ENCODE measurements at regions not wholly inside any gene's neighbourhood (a gene's known extent, or its start where the extent isn't known, plus 50 kb on each side); places are given as distances from the start of the nearest gene placed in this dataset.

DNA sequence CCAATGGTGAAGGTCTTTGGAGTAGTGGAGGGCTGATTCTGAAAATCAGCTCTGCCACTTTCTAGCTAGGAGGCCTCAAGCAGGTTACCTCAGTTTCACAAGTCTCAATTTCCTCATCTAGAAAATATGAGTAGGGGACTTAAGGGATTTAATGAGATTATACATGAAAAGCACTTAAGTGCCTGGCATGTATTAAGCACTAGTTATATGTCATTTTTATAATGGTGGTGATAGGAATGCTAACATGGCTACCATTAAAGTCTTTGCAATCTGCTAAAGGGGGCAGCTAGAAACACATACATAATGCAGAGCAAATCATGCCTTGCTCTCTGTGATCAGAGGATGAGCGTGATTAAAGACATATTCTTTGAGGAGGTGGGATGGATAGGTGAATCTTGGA is 640.9 kb upstream of the ZEB2 start:
- no peak for DNase-seq (ENCODE audit: low read depth, low spot score)

DNA sequence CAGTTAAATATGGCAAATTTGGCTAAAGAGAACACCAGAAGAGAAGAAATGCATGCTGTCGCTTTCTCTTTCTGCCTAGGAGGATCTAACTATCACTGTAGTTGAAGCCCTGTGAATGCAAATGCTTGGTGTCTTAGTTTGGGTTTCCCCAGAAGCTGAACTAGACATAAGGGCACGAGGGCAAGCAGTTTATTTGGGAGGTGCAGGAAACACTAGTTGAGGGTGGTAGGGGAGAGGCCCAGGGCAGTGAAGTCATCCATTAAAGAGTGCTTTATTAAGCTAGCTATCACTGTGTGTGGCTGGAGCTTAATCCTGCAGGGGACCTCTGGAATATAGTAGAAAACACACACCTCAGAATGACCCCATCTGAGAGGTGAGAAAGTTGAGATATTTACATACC is 639.8 kb upstream of the ZEB2 start:
- DNase-seq (ENCODE audit: low read depth, low spot score) = no peak

DNA sequence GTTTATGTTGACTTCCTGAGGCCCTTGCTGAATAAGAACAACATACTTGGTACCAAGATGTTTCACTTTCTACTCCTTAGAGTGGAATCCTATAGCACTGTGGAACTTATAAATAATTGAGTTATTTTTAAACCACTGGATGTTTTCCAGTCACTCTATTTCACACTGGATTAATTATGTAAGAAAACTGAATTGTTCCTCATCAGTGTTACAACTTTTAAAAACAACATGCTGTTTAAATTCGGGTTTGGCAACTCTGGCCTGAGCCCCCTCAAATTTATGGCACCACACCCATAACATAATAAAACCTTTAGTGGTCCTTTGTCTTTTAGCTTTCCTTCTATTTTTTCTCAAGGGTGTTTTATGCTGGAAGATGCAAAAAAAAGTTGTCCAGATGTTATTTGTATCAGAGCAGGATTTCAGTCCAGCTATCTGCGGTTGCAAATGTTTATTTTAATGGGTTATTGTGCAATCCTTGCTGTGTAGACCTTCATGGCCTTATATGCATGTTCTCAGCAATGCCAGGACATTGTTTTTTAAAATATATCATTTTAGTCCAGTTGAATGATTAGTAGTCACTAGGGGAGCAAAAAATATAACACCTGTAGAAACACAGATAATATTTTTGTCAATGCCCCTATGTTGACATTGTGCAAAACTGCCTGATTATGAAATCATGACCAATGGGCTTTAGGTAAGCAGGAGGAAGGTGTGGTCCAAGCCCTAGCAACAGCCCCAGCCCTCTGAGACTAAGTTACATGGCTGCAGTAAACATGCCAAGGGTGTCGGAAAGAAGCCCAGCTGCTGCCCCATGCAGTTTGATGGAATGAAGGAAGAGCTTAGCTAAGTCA is 638.0 kb upstream of the ZEB2 start:
- no peak for DNase-seq (ENCODE audit: low read depth, low spot score)

DNA sequence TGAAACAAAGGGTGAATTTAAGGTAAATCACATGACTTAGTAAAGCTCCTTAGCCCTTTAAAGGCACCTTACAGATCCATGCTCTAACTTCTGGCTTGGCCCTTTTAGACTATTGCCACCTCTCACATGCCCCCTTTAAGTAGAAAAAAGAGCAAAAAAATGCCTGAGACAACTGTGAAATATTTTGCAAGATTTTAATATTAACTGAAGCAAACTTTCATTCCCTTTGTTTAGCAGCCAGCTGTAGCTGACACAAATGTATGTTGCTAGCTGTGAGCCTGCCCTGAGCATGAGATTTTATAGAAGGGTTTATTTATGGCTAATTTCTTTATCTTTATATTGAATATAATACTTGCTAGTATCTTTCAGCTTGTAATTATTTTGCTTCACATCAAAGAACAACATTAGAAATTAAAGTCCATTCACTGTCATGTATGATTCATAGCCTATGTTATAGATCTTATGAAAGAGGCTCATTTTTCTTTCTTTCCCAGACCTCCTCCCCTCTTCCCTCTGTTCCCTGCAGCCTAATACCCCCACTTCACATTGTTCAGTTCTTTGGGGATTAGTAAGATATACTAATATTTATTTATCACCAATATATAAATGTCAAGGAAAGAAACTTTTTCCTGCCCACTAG is 637.2 kb upstream of the ZEB2 start:
- DNase-seq (ENCODE audit: low read depth, low spot score) = no peak

DNA sequence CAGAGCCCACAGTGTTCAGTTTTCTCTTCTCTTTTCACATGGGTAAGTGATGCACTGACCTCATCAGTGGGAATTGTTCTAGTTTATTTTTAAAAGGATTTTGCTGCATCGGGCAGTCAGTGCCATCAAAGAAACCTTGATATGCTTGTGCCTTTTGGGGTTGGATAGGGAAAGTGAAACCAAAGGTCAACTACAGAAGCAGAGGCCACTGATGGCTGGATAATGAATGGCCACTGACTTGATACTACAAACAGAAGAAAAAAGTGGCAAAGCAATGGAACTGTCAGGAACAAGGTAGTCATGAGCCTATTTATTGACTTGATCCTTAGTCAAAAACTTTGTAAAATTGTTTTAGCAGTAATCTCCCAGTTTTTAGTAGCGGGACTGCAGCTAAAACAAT is 636.3 kb upstream of the ZEB2 start:
- DNase-seq (ENCODE audit: low read depth, low spot score) = no peak

DNA sequence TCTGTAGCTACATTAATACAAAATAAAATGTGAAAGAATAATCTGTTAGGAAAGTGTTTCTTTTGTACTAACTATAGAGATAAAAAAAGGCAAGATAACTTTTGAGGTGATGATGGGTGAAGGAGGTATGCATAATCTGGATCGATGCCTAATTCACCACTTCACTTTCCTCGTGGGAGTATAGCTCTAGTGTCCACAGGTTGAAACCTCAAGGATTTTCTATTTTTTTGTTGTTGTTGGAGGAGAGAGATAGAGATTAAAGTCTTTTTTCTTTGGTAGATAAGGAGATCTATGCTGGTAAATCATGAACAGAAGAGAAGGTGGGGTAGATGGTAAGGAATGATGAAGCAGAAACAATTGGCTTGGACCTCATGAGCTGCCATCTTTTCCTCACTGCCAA is 635.3 kb upstream of the ZEB2 start:
- DNase-seq (ENCODE audit: low read depth, low spot score) = no peak

DNA sequence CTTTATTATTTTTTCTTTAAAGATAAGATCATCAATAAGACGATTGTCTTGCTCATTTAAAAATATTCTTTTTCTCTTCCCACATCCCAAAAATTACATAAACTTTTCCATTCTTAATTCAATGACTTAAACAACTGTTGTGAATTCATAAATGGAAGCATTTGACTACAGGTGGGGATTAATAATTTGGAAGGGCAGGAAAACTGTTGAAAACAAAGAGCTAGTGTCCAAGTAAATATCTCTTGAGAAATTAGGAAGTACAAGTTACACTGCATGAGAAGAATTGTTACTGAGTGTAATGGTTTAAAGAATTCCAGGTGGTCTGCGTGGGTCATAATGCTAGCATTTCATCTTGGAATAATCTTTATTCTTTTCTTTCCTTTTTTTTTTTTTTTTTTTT is 634.8 kb upstream of the ZEB2 start:
- DNase-seq (ENCODE audit: low read depth, low spot score) = no peak

DNA sequence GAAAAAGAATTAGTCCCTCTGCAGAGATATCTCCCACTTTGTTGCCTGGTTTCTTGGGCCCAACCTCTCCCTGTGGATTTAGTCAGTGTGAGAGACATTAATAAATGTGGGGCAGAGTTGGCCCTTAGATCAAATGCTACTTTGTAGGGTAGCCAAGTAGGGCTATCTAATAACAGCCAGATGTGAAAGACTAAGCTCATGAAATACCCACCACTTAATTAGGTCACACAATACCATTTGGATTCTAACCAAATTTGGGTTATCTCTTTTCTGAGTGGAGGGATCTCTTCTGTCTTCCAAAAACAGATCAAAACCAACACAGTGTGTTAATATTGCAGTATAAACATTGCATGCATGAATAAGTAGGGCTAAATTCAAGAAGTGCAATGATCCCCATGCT is 626.8 kb upstream of the ZEB2 start:
- DNase-seq (ENCODE audit: low read depth, low spot score) = no peak

DNA sequence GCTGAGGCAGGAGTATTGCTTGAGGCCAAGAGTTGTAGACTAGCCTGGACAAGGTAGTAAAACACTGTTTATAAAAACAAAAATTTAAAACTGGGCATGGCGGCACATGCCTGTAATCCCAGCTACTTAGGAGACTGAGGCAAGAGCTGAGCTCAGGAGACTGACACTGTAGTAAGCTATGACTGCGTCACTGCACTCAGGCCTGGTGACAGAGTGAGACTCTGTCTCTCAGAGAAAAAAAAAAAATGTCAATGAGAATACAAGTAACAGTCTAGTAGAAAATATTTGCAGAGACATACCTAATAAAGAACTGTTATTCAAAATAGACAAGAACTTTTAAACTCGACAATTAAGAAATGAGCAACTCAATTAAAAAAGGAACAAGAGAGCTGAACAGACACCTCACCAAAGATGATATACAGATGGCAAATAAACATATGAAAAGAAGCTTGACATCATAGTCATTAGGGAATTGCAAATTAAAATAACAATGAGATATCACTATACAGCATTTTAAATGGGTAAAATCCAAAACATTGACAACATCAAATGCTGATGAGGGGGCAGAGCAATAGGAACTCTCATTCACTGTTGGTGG is 624.3 kb upstream of the ZEB2 start:
- no peak for DNase-seq (ENCODE audit: low read depth, low spot score)

DNA sequence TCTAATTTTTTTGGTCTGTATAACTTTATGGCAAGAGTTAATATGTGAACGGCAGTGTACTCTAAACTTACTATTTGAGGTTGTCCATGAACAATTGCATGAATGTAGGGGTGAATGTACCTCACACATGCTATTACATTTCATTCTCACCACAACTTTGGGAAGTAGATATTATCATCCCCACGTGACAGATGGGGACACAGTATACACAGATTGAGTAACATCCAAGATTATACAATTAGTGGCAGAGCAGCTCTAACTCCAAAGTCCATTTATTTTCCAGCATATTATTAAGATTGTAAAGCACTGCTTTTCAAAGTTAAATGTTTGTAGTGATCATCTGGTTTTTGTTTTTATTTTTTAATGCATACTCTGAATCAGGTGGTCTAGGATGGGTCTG is 622.1 kb upstream of the ZEB2 start:
- no peak for DNase-seq (ENCODE audit: low read depth, low spot score)

DNA sequence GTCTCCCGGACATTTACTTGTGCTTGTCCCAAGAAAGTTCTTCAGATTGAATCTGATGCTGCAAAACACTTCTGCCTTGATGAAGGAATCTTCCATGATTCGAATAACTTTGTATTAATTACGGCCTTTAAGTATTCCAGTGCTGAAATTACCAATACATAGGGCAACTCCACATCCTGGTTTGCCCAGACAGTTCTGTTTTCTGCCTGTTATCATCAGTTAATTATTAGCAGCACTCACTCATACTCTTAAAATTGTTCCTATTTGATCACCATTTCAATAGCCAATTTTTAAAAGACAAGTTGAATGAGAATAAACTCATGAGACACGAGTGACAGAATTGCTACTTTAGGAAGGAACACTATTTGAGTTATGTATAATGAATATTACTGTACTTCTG is 620.7 kb upstream of the ZEB2 start:
- DNase-seq (ENCODE audit: low read depth, low spot score) = no peak

DNA sequence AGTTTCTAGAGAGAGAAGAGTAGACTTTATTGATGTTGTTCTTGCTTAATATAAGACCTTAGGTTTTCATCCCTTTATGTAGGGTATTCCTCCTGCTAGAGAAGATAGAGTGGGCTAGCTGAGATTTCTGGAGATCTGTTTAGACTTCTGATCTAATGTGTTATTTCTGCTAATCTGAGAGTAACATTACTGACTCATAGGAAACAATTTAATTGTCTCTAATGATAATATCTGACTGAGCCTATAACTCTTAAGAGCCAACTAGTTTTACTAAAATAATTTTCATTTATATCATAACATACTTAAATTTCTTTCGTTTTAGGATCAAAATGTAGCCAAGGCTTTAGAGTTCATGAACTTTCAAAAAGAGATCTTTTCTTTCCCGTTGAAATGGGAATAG is 618.7 kb upstream of the ZEB2 start:
- no peak for DNase-seq (ENCODE audit: low read depth, low spot score)

DNA sequence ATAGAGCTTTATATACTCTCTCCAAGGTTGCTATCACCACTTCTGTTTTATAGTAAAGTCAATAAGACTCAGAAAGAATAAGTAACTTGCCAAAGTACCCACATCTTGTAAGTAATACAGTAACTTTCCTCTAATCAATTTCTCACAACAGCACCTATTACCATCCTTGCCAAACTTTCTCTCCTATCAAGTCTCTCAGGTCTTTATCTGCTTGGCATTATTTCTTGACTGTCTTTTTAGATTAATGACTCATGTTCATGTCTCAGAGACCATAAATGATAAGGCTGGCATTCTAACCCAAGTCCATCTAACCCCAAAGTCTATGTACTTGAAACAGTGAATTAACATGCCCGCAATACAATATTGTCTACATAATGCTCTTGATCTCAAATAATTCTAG is 618.0 kb upstream of the ZEB2 start:
- DNase-seq (ENCODE audit: low read depth, low spot score) = no peak

DNA sequence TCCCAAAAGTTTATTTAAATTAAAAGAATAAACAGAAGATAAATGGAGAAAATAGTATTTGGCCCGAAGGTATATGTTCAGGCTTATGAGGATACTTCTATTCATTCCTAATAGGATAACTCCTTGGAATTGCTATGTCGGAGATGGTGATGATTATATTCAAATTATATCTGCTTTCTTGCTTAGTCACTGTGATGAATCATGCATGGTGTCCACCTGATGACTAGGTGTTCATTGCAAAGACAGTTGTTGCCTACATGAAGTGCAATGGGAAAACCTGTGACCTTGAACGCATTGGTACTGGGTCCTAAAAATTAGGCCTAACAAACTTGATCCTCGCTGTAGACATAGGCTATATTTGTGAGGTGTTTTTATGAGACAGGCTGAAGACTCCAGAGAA is 617.3 kb upstream of the ZEB2 start:
- no peak for DNase-seq (ENCODE audit: low read depth, low spot score)

DNA sequence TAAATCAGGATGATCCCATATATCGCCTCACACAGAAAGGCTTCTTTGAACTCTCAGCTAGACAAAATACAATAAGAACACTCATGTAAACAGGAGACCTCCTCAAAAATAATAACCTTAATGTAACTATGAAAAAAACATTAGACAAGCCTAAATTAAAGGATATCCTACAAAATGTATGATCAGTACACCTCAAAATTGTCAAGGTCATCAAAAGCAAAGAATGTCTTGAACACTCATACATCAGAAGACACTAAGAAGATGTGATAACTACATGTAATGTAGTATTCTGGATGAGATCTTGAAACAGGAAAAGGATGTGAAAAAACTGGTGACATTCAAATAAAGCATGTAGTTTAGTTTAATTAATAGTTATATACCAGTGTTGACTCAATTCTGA is 616.8 kb upstream of the ZEB2 start:
- no peak for DNase-seq (ENCODE audit: low read depth, low spot score)

DNA sequence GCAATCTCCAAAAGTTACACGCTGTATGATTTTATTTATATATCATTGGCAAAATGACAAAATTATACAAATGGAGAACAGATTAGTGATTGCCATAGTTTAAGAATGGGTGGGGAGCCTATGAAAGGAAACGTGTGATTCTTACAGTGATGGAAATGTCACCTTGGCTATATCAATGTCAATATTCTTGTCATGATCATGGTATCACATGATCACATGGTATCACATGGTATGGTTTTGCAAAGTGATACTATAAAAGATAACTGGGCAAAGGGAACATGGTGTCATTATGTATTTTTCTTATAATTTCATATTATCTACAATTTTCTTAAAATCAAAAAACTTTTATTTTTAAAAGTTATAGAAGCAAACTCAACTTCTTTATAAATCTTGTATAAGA is 606.2 kb upstream of the ZEB2 start:
- no peak for DNase-seq (ENCODE audit: low read depth, low spot score)

DNA sequence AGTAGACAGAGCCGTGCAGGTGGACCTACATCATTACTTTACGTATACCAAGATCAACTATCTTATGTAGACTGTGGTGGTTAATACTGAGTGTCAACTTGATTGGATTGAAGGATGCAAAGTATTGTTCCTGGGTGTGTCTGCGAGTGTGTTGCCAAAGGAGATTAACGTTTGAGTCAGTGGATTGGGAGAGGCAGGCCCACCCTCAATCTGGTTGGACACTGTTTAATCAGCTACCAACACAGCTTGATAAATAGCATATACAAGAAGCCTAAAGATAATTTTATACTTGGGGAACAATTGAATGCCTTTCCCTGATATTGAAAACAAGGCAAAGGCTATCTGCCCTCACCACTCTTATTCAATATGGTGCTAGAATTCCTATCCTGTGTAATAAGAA is 604.2 kb upstream of the ZEB2 start:
- DNase-seq (ENCODE audit: low read depth, low spot score) = no peak

DNA sequence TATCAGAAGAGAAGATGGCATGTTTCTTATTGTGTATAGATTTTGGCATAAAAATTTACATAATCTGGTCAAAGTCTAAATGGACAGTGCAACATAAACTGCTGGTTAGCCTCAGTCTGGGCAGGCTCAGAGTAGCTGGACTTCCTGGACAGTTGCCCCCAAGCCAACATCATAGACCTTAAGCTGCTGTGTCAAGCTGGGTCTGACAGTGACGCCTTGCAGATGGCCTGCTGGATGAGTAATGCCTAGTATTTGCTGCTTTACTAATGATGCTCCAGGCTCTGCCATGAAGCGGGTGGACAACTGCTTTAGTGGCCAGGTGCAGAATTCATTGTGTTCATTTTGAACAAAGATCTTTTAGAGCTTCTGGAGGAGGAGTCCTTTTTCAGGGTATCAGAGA is 603.7 kb upstream of the ZEB2 start:
- no peak for DNase-seq (ENCODE audit: low read depth, low spot score)

DNA sequence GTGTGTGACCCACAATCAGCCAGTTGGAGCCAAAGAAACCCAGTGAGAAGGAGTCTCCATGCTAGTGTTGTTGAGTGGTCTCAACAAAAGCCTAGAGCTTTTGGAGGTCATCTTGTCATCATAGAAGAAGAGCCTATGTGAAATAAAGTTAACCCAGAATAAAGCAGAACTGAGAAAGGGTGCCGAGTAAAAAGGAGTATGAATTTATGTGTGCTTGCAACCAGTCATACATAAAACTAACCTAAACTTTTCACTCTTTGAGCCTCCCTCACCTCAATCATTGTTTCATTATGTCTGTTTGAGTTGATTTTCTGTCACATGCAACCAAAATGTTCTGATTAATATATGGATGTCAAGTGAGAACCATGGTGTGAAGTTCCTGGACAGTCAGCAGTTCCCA is 599.3 kb upstream of the ZEB2 start:
- DNase-seq (ENCODE audit: low read depth, low spot score) = no peak

DNA sequence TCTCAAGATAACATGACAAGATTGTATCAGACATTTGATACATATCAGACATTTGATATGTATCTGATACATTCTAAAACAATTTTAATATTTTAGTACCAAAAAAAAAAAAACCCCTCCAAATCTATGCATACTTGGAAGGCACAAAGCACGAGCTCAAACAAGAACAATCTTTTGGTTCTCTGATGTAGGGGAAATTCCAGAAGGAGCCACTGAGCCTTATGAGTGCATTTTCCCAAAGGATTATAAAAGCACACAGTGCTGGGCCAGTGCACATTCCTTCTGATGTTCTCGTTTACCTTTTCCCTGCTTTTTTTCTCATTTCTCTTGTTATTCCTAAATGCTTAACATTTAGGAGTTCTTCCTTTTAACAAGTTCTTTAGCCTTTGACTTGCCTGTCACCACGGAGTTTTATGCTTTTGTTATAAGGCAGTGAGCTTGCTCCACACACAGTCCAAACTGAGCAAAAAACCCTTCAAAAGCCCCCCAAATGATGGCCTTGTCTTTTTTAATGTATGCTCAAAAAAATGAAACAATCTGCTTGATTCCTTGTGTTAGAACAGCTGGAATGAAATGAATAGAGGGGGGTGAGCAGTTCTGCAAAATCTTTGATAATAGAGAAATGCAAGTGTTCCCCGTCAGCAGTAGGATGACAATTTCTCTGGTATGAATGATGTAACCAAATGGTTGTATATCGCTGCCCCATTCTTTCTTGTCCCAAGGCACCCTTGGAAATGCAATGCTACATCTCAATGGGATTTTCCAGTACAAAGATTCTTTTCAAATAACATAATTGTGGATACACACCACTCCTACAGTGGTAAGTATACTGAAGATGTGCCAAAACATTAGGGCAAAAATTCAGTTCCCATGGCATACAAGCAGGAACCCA is 597.2 kb upstream of the ZEB2 start:
- no peak for DNase-seq (ENCODE audit: low read depth, low spot score)

DNA sequence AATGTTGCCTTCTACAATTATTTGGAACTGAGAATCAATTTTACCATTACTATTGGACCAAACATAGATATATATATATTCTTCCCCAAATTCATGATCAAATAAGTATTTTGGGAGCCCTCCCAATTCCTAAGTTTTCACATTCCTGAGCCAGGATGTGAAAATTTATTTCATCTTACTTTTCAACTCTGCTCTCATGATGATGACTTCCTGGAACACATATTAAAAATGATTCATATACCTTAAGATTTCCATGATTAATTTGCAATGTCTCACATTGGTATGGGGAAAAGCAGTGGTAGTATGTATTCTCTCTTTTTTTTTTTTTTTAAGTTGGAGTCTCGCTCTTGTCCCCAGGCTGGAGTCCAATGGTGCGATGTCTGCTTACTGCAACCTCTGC is 596.1 kb upstream of the ZEB2 start:
- DNase-seq (ENCODE audit: low read depth, low spot score) = no peak

DNA sequence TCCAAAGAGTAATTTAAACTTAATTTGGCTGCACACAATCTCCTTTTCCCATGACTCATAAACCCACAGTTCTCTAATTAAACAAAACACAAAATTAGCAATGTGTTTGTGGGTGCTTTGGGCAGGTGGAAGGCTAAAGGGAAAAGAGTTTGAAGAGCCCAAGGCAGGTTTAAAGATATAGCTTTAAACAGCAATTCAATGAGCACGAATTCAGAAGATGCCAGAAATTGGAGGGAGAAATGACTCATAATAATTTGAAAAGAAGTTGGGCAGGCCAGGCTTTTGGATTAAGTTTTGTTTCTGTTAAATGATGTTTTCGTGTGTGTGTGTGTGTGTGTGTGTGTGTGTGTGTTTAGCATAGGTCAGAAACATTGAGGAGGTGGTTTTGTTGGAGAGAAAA is 594.8 kb upstream of the ZEB2 start:
- no peak for DNase-seq (ENCODE audit: low read depth, low spot score)

Measured in activated CD4-positive, CD25-positive, alpha-beta regulatory T cell treated with anti-CD3 and anti-CD28 coated beads, Interleukin-2, amount 50 U/mL, for 16 hours (primary cell).